HG03571 (cell line): ENCODE measurements at regions not wholly inside any gene's neighbourhood (a gene's known extent, or its start where the extent isn't known, plus 50 kb on each side); places are given as distances from the start of the nearest gene placed in this dataset.
"Not testable (repeated sequence)": the region's sequence is repeated elsewhere in the genome, so short reads cannot be mapped to it uniquely, and the experiment has no call there.

ENCODE experiments used
- ATAC-seq: cut with Tn5 transposase; IDR thresholded peaks from one replicate; pipeline ENCODE4 v1.9.1; 2021; ENCODE audit not compliant: unreplicated experiment

DNA sequence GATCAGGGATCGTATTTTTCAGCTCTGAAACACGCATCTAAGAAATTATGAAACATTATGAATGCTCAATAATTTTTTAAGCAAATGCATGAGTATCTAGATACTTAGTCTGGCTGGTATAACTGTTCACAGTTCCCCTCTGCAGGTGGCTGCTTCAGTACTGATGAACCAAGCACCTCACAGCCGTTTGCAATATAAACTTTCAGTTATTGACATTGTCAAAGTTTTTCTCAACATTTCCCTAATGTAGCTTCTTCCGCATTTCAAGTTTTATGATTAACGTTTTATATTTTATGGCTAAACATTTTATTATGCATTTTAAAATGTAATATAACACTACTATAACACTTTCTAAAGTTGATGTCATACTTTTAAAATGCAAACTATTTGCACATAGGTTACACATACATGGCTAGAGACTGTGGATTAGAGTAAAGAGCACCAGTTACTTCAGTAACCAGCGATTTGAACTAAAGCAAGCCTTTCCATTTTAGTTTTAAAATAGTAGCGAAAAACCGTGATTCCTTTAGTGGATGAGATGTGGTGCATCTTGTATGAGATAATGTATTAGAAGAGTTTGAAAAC, 495.4 kb downstream of the XIRP2 start:
- ATAC-seq = no peak

DNA sequence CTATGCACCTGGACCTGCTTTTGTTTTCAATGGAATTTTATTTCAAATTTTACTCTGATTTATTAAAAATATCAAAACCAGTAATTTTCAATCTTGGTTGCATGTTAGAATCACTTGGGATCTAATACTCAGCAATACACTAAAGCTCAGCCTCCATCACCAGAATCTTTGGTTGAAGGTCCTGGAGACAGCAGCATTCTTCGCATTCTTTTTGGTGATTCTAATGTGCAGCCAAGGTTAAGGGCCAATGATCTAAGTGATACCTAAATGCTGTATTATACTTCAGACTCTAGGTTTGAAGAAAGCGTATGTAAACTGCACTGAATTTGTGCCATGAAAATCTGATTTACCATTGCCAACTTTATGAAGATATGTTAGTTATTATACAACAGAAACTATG, 493.1 kb downstream of the XIRP2 start:
- no peak for ATAC-seq

DNA sequence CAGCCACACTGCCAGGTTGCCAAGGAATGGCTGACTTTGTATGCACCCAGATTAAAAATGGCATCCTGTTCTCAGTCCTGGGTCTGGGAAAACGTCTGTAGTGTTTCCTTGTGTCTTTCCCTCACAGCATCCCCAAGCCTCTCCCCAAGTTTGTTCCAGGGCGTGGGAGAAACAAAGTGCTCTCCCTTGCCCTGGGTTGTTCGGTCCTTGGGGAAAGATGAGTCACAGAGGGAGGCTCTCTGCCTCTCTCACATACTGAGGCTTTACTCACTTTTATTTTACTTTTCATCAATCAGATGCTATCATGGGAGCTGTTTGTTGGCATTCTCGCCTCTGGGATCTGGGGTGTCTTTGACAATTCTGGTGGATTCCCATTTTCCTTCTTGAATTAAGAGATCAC, 492.3 kb downstream of the XIRP2 start:
- no peak for ATAC-seq

GRCh38 chr2:167380094-167380493, 491.8 kb downstream of the XIRP2 start:
- no peak for ATAC-seq

DNA sequence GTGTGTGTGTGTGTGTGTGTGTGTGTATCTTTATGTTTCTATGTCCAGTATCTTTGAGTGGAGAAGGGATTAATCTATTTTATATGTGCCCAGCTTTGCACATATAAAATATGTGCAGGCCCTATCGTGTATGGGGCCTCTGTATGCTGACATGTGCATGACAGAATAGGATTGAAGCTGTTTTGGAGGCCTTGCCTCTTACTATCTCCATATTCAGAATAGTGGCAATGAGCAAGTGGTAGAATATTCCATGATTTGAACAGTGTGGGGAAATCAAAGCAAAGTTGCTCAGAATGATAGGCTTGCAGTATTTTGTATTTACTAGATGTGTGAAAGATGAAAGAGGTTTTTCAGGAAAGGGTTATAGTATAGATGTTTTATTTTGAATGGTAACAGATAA, 480.8 kb downstream of the XIRP2 start:
- no peak for ATAC-seq

DNA sequence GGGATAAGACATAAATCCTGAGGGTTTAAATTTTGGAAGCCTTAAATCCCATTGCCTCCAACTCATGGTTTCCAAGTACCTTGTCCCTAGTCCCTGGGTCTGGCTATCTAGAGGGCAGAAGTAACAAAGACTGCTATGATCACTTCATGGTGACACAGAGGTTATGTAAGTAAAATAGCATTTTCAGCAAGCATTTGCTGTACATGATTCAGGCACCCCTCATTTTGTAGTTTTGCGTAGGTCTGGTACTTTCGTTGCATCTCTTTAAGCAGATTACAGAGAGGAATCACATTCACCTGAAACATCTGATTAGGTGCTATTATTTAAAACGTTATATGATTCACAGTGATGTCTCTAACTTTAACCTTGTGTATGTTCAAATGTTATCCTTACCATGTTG, 480.1 kb downstream of the XIRP2 start:
- no peak for ATAC-seq

DNA sequence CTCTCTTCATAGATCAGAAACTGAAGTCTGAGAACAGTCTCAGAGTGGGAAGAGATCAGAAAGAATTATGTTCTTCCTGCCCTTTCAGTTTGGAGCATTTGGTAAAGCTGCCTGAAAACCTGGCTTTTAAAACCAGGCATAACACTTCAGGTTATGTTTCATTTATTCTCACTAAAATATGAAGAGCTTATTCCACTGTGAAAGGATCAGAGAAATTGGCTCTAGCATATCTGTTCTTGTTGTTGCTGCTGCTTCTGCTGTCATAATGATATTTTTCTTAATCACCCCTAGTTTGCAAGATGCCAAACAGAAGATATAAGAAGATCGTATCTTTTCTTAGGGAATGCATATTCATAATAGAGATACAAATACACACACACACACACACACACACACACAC, 476.9 kb downstream of the XIRP2 start:
- ATAC-seq = no peak

- ATAC-seq = no peak
Measured at GRCh38 chr2:167361426-167361825, 473.1 kb downstream of the XIRP2 start.

DNA sequence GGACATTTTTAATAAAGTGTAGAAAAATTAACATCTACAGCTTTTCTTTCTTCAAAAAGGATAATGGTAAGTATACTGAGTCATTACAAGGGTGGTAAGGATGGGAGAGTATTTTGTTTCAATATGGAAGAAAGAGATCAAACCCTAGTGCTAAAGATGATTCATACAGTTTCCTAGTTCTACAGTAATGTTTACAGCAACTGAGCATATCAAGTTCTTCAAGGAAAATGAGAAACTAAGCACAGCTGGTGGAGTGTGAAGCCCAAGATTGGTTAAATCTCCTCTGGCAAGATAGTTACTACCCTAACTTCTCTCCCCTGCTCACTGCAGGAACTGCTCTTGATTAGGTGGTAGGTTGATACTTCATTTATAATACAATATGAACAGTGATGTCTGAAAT, 467.5 kb downstream of the XIRP2 start:
- no peak for ATAC-seq

- ATAC-seq = no peak
Measured at GRCh38 chr2:167353605-167354280, 465.5 kb downstream of the XIRP2 start.

- no peak for ATAC-seq
Measured at GRCh38 chr2:167345559-167345958, 457.3 kb downstream of the XIRP2 start.

DNA sequence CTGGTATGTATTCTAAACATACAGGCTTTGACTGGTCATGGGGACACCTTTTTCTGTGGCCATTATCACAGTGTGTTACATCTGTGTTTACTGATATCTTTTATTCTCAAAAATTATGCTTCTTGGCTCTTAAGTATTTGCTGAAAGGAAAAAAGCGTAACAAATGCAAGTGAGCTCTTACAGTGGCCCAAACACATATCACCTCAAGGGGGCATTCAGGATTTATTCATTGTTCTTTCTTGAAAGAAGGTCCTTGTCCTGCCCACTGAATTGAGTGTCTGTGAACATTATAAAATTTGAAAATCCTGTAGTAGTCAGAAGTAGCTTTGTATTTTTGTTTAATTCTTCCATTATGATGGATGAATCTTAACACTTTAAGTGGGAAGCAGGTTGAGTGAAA, 454.5 kb downstream of the XIRP2 start:
- ATAC-seq = no peak

- ATAC-seq = no peak
Measured at GRCh38 chr2:167340322-167340721, 452.0 kb downstream of the XIRP2 start.

DNA sequence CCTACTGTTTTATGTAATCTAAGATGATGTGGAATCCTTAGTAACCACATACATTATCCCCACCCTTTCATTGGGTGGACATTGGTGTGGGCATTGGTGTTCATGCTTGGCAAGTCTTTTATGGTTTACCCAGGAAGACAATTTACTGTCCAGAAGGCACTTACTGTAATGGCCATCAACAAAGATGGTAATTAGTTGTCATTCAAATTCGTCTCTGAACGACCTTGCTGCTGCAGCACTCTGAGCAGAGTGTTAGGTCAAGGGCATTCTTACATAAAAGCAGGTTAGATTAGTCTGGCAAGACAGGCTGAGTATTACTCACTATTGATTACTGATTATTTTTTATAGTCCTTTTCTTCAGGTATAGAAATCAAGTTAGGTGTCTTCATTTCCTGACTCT, 447.9 kb downstream of the XIRP2 start:
- ATAC-seq = no peak

DNA sequence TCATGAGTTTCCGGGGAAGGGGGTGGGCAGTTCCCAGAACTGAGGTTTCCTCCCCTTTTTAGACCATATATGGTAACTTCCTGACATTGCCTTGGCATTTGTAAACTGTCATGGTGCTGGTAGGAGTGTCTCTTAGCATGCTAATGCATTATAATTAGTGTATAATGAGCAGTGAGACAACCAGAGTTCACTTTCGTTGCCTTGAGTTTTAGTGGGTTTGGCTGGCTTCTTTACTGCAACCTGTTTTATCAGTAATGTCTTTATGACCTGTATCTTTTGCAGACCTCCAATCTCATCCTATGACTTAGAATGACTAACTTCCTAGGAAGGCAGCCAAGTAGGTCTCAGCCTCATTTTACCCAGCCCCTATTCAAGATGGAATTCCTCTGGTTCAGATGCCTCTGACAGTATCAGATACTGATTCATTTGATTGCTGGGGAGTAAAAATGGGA, 447.3 kb downstream of the XIRP2 start:
- no peak for ATAC-seq

DNA sequence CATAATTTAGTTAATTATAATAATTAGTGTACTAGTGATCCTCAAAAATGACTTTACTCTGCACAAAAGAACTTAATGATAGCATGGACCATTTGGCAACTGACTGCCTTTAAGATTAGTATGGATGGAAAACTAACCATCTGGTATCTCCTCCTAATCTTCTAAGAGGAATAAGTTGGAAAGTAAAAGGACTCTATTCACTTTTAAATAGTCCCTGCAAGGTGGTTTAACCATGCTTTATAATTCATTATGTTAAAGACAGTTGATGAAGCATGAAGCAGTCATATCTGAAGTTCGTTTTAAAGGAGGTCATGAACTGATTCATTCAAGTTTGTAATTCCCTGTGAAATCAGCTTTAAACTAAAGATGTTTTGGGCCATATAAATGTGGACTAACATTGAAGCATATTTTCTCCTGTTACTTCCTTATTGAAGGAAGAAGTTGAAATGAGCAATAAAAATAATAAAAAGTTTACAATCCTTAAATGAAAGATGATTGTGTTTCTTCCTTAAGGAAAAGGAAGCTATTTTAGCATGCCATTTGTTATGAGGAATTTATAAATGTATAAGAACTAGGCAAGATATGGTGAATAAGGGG, 446.0 kb downstream of the XIRP2 start:
- ATAC-seq = no peak

DNA sequence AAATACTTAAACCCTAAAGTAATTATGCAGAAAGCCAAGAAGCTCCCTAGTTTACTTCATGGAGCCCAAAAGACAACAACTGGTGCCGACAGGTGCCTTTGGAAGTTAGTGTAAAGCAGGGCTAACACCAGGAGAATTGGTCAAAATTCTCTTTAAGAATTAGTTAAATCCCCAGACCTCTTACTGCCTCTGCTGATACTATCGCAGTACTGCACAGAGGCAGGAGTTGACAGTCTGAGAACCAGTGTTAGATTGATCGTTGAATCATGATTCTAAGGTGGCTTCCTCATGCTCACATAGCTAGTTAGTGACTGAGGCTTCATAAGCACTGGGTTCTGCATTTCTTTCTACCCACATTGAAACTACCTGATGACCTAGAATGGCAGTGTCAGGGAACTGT, 445.0 kb downstream of the XIRP2 start:
- ATAC-seq = no peak

GRCh38 chr2:167332358-167332757, 444.1 kb downstream of the XIRP2 start:
- ATAC-seq = no peak

- no peak for ATAC-seq
Measured at GRCh38 chr2:167331636-167332232, 443.5 kb downstream of the XIRP2 start.

DNA sequence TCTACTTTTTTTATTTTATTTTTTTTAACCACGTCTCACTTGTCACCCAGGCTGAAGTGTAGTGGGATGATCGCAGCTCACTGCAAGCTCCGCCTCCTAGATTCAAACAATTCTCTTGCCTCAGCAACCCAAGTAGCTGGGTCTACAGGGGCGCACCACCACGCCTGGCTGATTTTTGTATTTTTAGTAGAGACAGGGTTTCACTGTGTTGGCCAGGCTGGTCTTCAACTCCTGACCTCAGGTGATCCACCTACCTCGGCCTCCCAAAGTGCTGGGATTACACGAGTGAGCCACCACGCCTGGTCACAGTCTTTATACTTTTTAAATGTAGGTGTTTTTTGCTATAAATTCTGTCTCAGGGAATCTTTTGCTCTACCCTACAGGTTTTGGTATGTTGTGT, 440.5 kb downstream of the XIRP2 start:
- ATAC-seq = not testable (repeated sequence)

GRCh38 chr2:167322795-167323194, 434.5 kb downstream of the XIRP2 start:
- no peak for ATAC-seq

DNA sequence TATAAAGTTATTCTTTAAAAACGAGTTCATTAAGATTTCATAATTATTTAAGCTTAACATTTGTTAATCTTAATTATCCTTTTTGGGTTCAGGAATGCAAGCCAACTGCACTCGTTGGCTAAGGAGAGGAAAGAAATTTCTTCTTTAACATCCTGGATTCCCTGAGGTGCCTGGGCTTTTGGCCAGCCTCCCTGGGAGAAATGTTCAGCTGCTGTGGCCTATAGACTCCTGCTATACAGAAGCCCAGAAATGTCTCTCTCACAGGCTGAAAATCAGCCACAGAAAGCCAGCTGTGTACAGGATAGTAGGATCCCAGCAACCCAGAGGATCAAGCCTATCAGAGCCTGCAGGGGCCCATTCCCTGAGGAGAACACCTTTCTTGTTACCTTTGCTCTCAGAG, 430.3 kb downstream of the XIRP2 start:
- no peak for ATAC-seq
